SJCRH30 (cell line): ENCODE measurements at regions not wholly inside any gene's neighbourhood (a gene's known extent, or its start where the extent isn't known, plus 50 kb on each side); places are given as distances from the start of the nearest gene placed in this dataset.

Experiments
- DNase-seq, 2 experiments: peaks; one replicate each; pipeline ENCODE4 v3.0.0-alpha.2; 2015 to 2020
- H3K27ac ChIP-seq: fragments of 250-450 bp; sonication (Bioruptor Pico); 2 replicates; pipeline ENCODE4 v1.5.1; 2020; ENCODE audit warnings: mild to moderate bottlenecking, moderate library complexity
- H3K27me3 ChIP-seq: fragments of 250-450 bp; sonication (Bioruptor Pico); 2 replicates; pipeline ENCODE4 v1.5.1; 2020; ENCODE audit warnings: mild to moderate bottlenecking, moderate library complexity
- H3K36me3 ChIP-seq: fragments of 250-450 bp; sonication (Bioruptor Pico); 2 replicates; pipeline ENCODE4 v1.5.1; 2020; ENCODE audit warnings: mild to moderate bottlenecking, moderate library complexity
- H3K4me1 ChIP-seq: fragments of 250-450 bp; sonication (Bioruptor Pico); 2 replicates; pipeline ENCODE4 v1.5.1; 2020; ENCODE audit warnings: mild to moderate bottlenecking, moderate library complexity
- H3K4me3 ChIP-seq: fragments of 250-450 bp; sonication (Bioruptor Pico); 2 replicates; pipeline ENCODE4 v1.5.1; 2020; ENCODE audit warnings: mild to moderate bottlenecking, moderate library complexity
- H3K9me3 ChIP-seq: fragments of 250-450 bp; sonication (Bioruptor Pico); replicated peaks from 2 replicates; pipeline ENCODE4 v1.5.1; 2020; ENCODE audit warnings: mild to moderate bottlenecking, moderate library complexity

DNA sequence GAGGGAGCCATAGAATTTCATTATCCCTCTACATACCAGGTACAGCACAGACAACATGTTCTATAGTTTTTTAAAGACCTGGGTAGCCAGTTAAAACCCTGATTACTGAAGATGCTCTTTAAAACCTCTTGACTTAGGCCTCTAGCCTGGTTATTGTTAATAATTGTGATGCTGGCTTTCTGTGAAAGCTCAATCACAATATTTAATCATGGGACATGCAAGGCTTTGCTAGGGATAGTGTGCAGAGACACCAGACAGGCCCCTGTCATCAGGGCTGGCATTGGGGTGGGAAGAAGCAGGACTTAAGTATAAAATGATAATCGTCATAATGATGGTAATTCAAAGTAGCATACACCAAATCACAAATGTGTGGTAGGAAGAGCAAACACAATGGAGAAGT is 274.4 kb downstream of the PTBP2 start:
- Histone ChIP-seq H3K27ac (no peak overlapping the region), H3K36me3 (no peaks in the 10 kb centered on the region), H3K9me3 (no peaks in the 10 kb centered on the region), H3K4me1 (no peaks in the 10 kb centered on the region), H3K27me3 (no peaks in the 10 kb centered on the region), H3K4me3 (no peak overlapping the region)
- DNase-seq: no peak

- Histone ChIP-seq H3K4me3 (no peak overlapping the region), H3K4me1 (no peaks in the 10 kb centered on the region), H3K9me3 (no peaks in the 10 kb centered on the region), H3K36me3 (no peaks in the 10 kb centered on the region), H3K27me3 (no peaks in the 10 kb centered on the region), H3K27ac (no peak overlapping the region)
- no peak for DNase-seq
These were observed 276.1 kb downstream of the PTBP2 start for GRCh38 chr1:96997717-96998116.

GRCh38 chr1:96998466-96998865 is 276.9 kb downstream of the PTBP2 start:
- peak; percentile 6 to 27 for DNase-seq
- no peaks in the 10 kb centered on the region for H3K4me1 ChIP-seq
- H3K36me3 ChIP-seq: no peaks in the 10 kb centered on the region
- no peak overlapping the region for H3K27ac ChIP-seq
- no peaks in the 10 kb centered on the region for H3K9me3 ChIP-seq
- H3K4me3 ChIP-seq: no peak overlapping the region
- no peaks in the 10 kb centered on the region for H3K27me3 ChIP-seq

DNA sequence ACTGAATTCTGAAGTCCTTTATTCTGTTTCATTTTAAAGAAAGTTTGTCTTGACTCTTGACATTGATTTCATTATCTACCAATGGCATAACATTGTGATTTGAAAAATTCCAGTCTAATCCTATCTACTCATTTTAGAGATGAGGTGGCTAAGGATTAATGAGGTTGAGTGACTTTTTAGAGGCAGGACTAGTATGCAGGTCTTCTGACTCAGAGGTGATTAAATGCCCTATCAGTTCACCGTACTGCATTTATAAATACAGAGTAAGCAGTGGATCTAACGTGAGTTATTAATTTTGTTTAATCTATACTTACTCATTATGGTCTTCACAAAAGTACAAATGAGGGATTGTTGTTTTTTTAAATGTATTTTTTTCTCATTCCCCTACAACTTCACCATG is 277.6 kb downstream of the PTBP2 start:
- Histone ChIP-seq H3K27me3 (no peaks in the 10 kb centered on the region), H3K4me3 (no peak overlapping the region), H3K9me3 (no peaks in the 10 kb centered on the region), H3K4me1 (no peaks in the 10 kb centered on the region), H3K27ac (no peak overlapping the region), H3K36me3 (no peaks in the 10 kb centered on the region)
- DNase-seq: no peak

- Histone ChIP-seq H3K4me3 (no peak overlapping the region), H3K4me1 (peaks cover 6% of the 10 kb centered on the region; the same call in 1 of the 2 replicates), H3K27me3 (no peaks in the 10 kb centered on the region), H3K27ac (no peak overlapping the region), H3K36me3 (no peaks in the 10 kb centered on the region), H3K9me3 (no peaks in the 10 kb centered on the region)
- no peak for DNase-seq
These were observed 282.5 kb downstream of the PTBP2 start for GRCh38 chr1:97004054-97004453.

GRCh38 chr1:97004743-97005142 is 283.2 kb downstream of the PTBP2 start:
- Histone ChIP-seq H3K9me3 (no peaks in the 10 kb centered on the region), H3K36me3 (no peaks in the 10 kb centered on the region), H3K4me1 (peaks cover 6% of the 10 kb centered on the region; the same call in 1 of the 2 replicates), H3K27me3 (no peaks in the 10 kb centered on the region), H3K4me3 (no peak overlapping the region), H3K27ac (no peak overlapping the region)
- DNase-seq: no peak

DNA sequence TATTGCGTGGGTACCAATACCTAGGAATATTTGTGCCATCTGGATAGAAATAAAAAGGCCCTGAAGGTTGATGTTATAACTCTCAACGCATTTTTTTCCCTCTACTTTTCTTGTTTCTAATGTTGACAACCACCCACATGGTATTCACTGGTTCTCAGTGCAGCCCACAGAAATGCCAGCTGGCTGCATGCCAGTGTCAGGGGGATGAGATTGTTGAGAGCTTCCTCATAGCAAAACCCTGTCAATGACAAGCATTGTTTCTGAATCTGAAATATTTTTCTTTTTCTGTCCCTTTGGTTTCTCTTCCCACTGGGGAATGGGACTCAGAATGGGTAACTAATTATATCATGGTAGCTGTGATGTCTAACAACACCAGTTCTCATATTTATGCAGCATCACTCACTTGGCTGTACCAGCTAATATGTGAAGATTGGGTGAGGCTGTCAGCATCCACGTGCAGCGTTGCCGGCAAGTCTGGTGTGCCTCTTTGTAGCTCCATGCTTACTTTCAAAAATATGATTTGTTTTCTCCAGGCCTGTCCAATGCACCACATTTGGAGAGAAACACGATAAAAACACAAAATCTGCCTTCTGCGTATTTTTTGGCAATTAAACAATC is 284.6 kb downstream of the PTBP2 start:
- Histone ChIP-seq H3K9me3 (no peaks in the 10 kb centered on the region), H3K27ac (no peak overlapping the region), H3K27me3 (no peaks in the 10 kb centered on the region), H3K4me1 (peaks cover 6% of the 10 kb centered on the region; the same call in 1 of the 2 replicates), H3K36me3 (no peaks in the 10 kb centered on the region), H3K4me3 (no peak overlapping the region)
- DNase-seq: peak; percentile 63 to 65

DNA sequence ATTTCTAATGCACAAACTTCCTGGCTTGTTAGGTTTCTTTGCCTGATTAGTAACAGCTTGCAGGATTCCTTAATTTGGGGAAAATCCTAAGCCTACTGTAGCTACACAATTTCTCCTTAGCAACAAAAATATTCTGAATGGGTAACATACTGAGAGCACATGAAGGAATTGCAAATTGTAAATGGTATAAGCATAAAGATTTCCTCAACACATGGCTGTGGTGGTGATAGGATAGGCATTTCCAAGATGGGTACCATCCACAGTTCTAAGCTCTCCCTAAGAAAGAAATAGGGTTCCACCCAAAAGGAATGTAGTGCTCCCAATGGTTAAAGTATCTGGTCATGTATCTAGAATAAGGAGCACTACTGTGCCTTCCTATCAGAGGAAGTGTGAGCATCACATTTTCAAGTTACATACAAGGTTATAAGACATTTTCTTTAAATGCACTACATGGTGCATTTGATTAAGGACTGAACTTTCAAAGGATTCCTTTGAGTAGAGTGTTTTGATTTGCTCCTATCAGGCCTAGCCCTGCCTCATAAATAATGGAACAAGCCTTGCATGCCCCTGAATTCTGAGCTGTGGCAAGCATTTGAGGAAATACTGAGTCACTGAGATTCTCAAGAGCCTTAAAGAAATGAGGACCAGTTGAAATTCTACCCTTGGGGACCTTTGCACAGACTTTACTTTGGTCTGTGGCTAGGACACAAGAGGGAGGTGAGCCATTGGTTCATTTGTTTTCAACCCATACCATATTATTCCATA is 286.4 kb downstream of the PTBP2 start:
- Histone ChIP-seq H3K27me3 (no peaks in the 10 kb centered on the region), H3K27ac (no peak overlapping the region), H3K4me3 (no peak overlapping the region), H3K4me1 (peaks cover 6% of the 10 kb centered on the region; the same call in 1 of the 2 replicates), H3K9me3 (no peaks in the 10 kb centered on the region), H3K36me3 (no peaks in the 10 kb centered on the region)
- DNase-seq: no peak

- no peak for DNase-seq
- Histone ChIP-seq H3K27me3 (no peaks in the 10 kb centered on the region), H3K4me3 (no peak overlapping the region), H3K4me1 (peaks cover 6% of the 10 kb centered on the region; the same call in 1 of the 2 replicates), H3K36me3 (no peaks in the 10 kb centered on the region), H3K27ac (no peak overlapping the region), H3K9me3 (no peaks in the 10 kb centered on the region)
These were observed 289.1 kb downstream of the PTBP2 start for GRCh38 chr1:97010566-97011264.

GRCh38 chr1:97013136-97013535 is 291.6 kb downstream of the PTBP2 start:
- H3K9me3 ChIP-seq: no peaks in the 10 kb centered on the region
- DNase-seq: no peak
- H3K36me3 ChIP-seq: no peaks in the 10 kb centered on the region
- H3K27ac ChIP-seq: no peak overlapping the region
- no peak overlapping the region for H3K4me3 ChIP-seq
- H3K4me1 ChIP-seq: no peaks in the 10 kb centered on the region
- H3K27me3 ChIP-seq: no peaks in the 10 kb centered on the region

GRCh38 chr1:97013941-97014340 is 292.4 kb downstream of the PTBP2 start:
- Histone ChIP-seq H3K4me1 (no peaks in the 10 kb centered on the region), H3K4me3 (no peak overlapping the region), H3K36me3 (no peaks in the 10 kb centered on the region), H3K27me3 (no peaks in the 10 kb centered on the region), H3K27ac (no peak overlapping the region), H3K9me3 (no peaks in the 10 kb centered on the region)
- DNase-seq: no peak

DNA sequence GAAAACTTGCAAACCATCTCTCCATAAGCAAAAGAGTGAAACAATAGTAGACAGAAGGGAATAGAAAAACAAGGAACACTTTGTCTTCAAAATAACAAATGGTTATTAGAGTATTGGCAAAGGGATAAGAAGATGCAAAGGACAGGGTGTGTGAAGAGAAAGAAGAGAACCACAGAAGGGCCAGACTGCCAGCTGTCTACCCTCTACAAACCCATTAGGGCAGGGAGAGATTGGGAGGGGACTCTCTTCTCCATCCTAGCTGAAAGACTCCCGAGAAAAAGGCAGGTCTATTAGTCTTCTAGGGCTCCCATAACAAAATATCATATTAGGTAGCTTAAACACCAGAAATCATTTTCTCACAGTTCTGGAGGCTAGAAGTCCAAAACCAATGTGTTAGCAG is 292.8 kb downstream of the PTBP2 start:
- no peaks in the 10 kb centered on the region for H3K27me3 ChIP-seq
- H3K27ac ChIP-seq: no peak overlapping the region
- no peaks in the 10 kb centered on the region for H3K9me3 ChIP-seq
- H3K4me3 ChIP-seq: no peak overlapping the region
- DNase-seq: no peak
- no peaks in the 10 kb centered on the region for H3K4me1 ChIP-seq
- H3K36me3 ChIP-seq: no peaks in the 10 kb centered on the region

GRCh38 chr1:97017895-97018294 is 296.3 kb downstream of the PTBP2 start:
- Histone ChIP-seq H3K4me1 (no peaks in the 10 kb centered on the region), H3K4me3 (no peak overlapping the region; the same call in 1 of the 2 replicates), H3K36me3 (no peaks in the 10 kb centered on the region), H3K27ac (no peak overlapping the region), H3K27me3 (no peaks in the 10 kb centered on the region), H3K9me3 (no peaks in the 10 kb centered on the region)
- peak; percentile 12 to 24 for DNase-seq
